ENCODE measurements at regions not wholly inside any gene's neighbourhood (a gene's known extent, or its start where the extent isn't known, plus 50 kb on each side); places are given as distances from the start of the nearest gene placed in this dataset.

DNA sequence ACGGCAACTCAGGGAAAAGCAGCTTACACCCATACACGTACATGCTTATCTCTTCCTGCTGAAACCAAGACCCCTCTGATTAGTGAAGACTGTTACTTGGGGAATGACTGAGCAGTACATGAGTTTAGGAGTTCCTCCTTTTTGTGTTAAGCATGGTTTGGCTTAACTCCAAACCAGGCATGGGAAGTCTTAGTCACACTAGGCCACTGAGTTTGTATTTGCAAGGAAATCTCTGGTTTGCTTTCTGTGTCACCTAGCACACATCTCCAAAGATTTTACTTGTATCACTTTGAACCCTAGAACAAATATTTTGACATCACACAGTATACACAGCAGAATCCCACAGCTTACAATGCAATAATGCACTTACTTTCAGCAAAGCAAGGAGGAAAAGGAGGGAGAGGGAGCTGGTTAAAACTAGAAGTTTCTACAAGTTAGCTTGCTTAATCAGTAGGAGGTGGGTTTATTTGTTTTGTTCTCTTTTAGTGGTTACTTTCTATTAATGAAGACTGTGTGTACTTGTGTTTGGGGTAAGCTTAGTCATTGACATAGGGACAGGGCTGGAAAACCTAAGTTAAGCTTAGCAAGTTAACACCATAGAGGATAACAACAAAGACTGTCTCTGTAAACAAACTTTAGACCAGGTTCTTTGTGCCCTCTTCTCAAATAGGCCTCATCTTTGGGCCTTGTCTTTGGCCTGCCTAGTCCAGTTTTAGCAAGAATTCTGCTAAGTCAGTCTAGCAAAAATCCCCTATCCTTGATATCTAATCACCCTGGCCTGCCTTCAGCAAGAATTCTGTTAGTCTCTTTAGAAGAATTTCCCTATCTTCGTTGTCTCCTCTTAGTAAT lies 219.4 kb downstream of the MREG start (continued):
- TF ChIP-seq, protein P1, sequence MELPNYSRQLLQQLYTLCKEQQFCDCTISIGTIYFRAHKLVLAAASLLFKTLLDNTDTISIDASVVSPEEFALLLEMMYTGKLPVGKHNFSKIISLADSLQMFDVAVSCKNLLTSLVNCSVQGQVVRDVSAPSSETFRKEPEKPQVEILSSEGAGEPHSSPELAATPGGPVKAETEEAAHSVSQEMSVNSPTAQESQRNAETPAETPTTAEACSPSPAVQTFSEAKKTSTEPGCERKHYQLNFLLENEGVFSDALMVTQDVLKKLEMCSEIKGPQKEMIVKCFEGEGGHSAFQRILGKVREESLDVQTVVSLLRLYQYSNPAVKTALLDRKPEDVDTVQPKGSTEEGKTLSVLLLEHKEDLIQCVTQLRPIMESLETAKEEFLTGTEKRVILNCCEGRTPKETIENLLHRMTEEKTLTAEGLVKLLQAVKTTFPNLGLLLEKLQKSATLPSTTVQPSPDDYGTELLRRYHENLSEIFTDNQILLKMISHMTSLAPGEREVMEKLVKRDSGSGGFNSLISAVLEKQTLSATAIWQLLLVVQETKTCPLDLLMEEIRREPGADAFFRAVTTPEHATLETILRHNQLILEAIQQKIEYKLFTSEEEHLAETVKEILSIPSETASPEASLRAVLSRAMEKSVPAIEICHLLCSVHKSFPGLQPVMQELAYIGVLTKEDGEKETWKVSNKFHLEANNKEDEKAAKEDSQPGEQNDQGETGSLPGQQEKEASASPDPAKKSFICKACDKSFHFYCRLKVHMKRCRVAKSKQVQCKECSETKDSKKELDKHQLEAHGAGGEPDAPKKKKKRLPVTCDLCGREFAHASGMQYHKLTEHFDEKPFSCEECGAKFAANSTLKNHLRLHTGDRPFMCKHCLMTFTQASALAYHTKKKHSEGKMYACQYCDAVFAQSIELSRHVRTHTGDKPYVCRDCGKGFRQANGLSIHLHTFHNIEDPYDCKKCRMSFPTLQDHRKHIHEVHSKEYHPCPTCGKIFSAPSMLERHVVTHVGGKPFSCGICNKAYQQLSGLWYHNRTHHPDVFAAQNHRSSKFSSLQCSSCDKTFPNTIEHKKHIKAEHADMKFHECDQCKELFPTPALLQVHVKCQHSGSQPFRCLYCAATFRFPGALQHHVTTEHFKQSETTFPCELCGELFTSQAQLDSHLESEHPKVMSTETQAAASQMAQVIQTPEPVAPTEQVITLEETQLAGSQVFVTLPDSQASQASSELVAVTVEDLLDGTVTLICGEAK (IDR thresholded peaks at IDR 0.05): no peak
- TF ChIP-seq, protein P1 (CRISPR knock-in tag; IDR thresholded peaks at IDR 0.05): no peak
- TF ChIP-seq ZC3H11A (IDR thresholded peaks at IDR 0.05; ENCODE audit: low read depth, low read length) (no peak), SMARCA4 (IDR thresholded peaks at IDR 0.05) (peak; percentile 91), NR4A1 (CRISPR knock-in tag; IDR thresholded peaks at IDR 0.05) (no peak), NR4A1 (tag; IDR thresholded peaks at IDR 0.05) (no peak), NCOA1 (IDR thresholded peaks at IDR 0.05; ENCODE audit: low read depth) (0 out of 2 replicates have a peak, but pooled peaks have one; percentile 16), ZNF41 (CRISPR knock-in tag; conservative IDR thresholded peaks at IDR 0.05) (no peak), MAZ (CRISPR knock-in tag; conservative IDR thresholded peaks at IDR 0.05 in 1 of 2, IDR thresholded peaks at IDR 0.05 in 1 of 2) (no peak; a peak in 1 of 4 replicates), NR3C1 (CRISPR knock-in tag; IDR thresholded peaks at IDR 0.05) (no peak), SMAD3 (CRISPR knock-in tag; conservative IDR thresholded peaks at IDR 0.05) (no peak), HDGF (IDR thresholded peaks at IDR 0.05) (no peak), ZNF76 (CRISPR knock-in tag; IDR thresholded peaks at IDR 0.05; ENCODE audit: borderline replicate concordance) (no peak), MECOM (CRISPR knock-in tag; IDR thresholded peaks at IDR 0.05) (no peak), LARP7 (IDR thresholded peaks at IDR 0.05) (no peak), ZNF57 (CRISPR knock-in tag; IDR thresholded peaks at IDR 0.05) (no peak)
- TF ChIP-seq, protein P2, sequence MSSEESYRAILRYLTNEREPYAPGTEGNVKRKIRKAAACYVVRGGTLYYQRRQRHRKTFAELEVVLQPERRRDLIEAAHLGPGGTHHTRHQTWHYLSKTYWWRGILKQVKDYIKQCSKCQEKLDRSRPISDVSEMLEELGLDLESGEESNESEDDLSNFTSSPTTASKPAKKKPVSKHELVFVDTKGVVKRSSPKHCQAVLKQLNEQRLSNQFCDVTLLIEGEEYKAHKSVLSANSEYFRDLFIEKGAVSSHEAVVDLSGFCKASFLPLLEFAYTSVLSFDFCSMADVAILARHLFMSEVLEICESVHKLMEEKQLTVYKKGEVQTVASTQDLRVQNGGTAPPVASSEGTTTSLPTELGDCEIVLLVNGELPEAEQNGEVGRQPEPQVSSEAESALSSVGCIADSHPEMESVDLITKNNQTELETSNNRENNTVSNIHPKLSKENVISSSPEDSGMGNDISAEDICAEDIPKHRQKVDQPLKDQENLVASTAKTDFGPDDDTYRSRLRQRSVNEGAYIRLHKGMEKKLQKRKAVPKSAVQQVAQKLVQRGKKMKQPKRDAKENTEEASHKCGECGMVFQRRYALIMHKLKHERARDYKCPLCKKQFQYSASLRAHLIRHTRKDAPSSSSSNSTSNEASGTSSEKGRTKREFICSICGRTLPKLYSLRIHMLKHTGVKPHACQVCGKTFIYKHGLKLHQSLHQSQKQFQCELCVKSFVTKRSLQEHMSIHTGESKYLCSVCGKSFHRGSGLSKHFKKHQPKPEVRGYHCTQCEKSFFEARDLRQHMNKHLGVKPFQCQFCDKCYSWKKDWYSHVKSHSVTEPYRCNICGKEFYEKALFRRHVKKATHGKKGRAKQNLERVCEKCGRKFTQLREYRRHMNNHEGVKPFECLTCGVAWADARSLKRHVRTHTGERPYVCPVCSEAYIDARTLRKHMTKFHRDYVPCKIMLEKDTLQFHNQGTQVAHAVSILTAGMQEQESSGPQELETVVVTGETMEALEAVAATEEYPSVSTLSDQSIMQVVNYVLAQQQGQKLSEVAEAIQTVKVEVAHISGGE (CRISPR knock-in tag; IDR thresholded peaks at IDR 0.05): no peak
